Prostate gland (tissue), 2 donors: ENCODE measurements at regions not wholly inside any gene's neighbourhood (a gene's known extent, or its start where the extent isn't known, plus 50 kb on each side); places are given as distances from the start of the nearest gene placed in this dataset.

ENCODE experiments used
- DNase-seq: peaks from one replicate; pipeline ENCODE4 v3.0.0-alpha.2; 2019; ENCODE audit warnings: low spot score
- H3K27ac ChIP-seq, 2 donors: fragments of 200-600 bp; sonication (generic); 2 replicates each; pipeline ENCODE4 v1.5.1; 2017 to 2019
- H3K27me3 ChIP-seq: fragments of 200-600 bp; sonication (generic); replicated peaks from 2 replicates; pipeline ENCODE4 v1.5.1; 2019; ENCODE audit not compliant: insufficient read depth
- H3K36me3 ChIP-seq, 2 donors: fragments of 200-600 bp; sonication (generic); 1 replicate in 1 of 2; 2 replicates in 1 of 2; pipeline versions ENCODE4 v1.5.1 to v1.8.1; 2017 to 2019
- H3K4me1 ChIP-seq: fragments of 200-600 bp; sonication (generic); replicated peaks from 2 replicates; pipeline ENCODE4 v1.5.1; 2019
- H3K4me3 ChIP-seq, 2 donors: fragments of 200-600 bp; sonication (generic); 2 replicates each; pipeline ENCODE4 v1.5.1; 2017 to 2019
- H3K9me3 ChIP-seq: fragments of 200-600 bp; sonication (generic); 2 replicates; pipeline ENCODE4 v1.5.1; 2017
- CTCF ChIP-seq, 4 experiments: fragments of 200-600 bp in 2 of 4; fragments of 450-650 bp in 2 of 4; sonication (generic) in 2 of 4; IDR thresholded peaks; 1 replicate in 3 of 4; 2 replicates in 1 of 4; pipeline ENCODE4 v1.5.1; 2016 to 2019; ENCODE audit warnings: antibody characterized with exemption in 4 of 4, mild to moderate bottlenecking in 2 of 4, moderate library complexity in 2 of 4
- POLR2A ChIP-seq: fragments of 450-650 bp; IDR thresholded peaks from one replicate; pipeline ENCODE4 v1.6.1; 2016; ENCODE audit warnings: antibody characterized with exemption, mild to moderate bottlenecking
- POLR2AphosphoS5 ChIP-seq: sonication (generic); formaldehyde crosslinking; IDR thresholded peaks from one replicate; pipeline ENCODE4 v1.6.1; 2017; ENCODE audit warnings: antibody characterized with exemption
- WGBS: methylation state at CpG from one replicate; pipeline ENCODE4 v1.1.5; 2018; 5-methylcytosine and 5-hydroxymethylcytosine counted together
- intact Hi-C: fragments of 100-400 bp; cut with DNase I; formaldehyde crosslinking; loops from one replicate; pipeline ENCODE4 v1.14.2; 2022

GRCh38 chr14:38627163-38627562 is 371.3 kb upstream of the CLEC14A start:
- DNase-seq = no peak
- Histone ChIP-seq H3K4me1 (no peaks in the 10 kb centered on the region), H3K9me3 (no peaks in the 10 kb centered on the region), H3K27me3 (no peaks in the 10 kb centered on the region), H3K4me3 (no peak overlapping the region), H3K36me3 (no peaks in the 10 kb centered on the region), H3K27ac (no peak overlapping the region)
- 90% methylated on average over 2 of the region's 2 CpGs for WGBS
- TF ChIP-seq CTCF (IDR thresholded peaks at IDR 0.05) (no peak), POLR2AphosphoS5 (no peak), POLR2A (no peak)
- intact Hi-C loops = no loop called here

GRCh38 chr14:38623661-38624060 is 367.8 kb upstream of the CLEC14A start:
- H3K4me1 ChIP-seq = no peaks in the 10 kb centered on the region
- DNase-seq = no peak
- WGBS = 53% methylated on average over 2 of the region's 2 CpGs
- no peak overlapping the region for H3K27ac ChIP-seq
- TF ChIP-seq POLR2AphosphoS5 (no peak), POLR2A (no peak), CTCF (IDR thresholded peaks at IDR 0.05) (no peak)
- H3K4me3 ChIP-seq = no peak overlapping the region
- H3K36me3 ChIP-seq = no peaks in the 10 kb centered on the region
- H3K27me3 ChIP-seq = no peaks in the 10 kb centered on the region
- no peaks in the 10 kb centered on the region for H3K9me3 ChIP-seq
- intact Hi-C loops = no loop called here

- no peaks in the 10 kb centered on the region for H3K36me3 ChIP-seq
- no peak overlapping the region for H3K27ac ChIP-seq
- H3K9me3 ChIP-seq = no peaks in the 10 kb centered on the region
- no peaks in the 10 kb centered on the region for H3K27me3 ChIP-seq
- H3K4me1 ChIP-seq = no peaks in the 10 kb centered on the region
- no peak for TF ChIP-seq POLR2AphosphoS5
- TF ChIP-seq POLR2A = no peak
- TF ChIP-seq CTCF (IDR thresholded peaks at IDR 0.05) = no peak
- H3K4me3 ChIP-seq = no peak overlapping the region
- WGBS = 86% methylated on average over 1 of the region's 1 CpG
- intact Hi-C loops = no loop called here
- DNase-seq = no peak
These were observed 362.6 kb upstream of the CLEC14A start for GRCh38 chr14:38618514-38618913.

- intact Hi-C loops = no loop called here
- Histone ChIP-seq H3K4me1 (no peaks in the 10 kb centered on the region), H3K27ac (no peak overlapping the region), H3K36me3 (no peaks in the 10 kb centered on the region), H3K27me3 (no peaks in the 10 kb centered on the region), H3K9me3 (no peaks in the 10 kb centered on the region), H3K4me3 (no peak overlapping the region)
- TF ChIP-seq CTCF (IDR thresholded peaks at IDR 0.05) = no peak
- TF ChIP-seq POLR2A = no peak
- TF ChIP-seq POLR2AphosphoS5 = no peak
- whole genome bisulfite sequencing = 49% methylated on average over 4 of the region's 4 CpGs
- DNase-seq = no peak
These were observed 361.1 kb upstream of the CLEC14A start for GRCh38 chr14:38616959-38617358.

GRCh38 chr14:38611928-38612327 is 356.0 kb upstream of the CLEC14A start:
- Histone ChIP-seq H3K9me3 (no peaks in the 10 kb centered on the region), H3K4me3 (no peak overlapping the region), H3K27me3 (no peaks in the 10 kb centered on the region), H3K27ac (no peak overlapping the region), H3K36me3 (no peaks in the 10 kb centered on the region), H3K4me1 (no peaks in the 10 kb centered on the region)
- TF ChIP-seq POLR2A (no peak), POLR2AphosphoS5 (no peak)
- DNase-seq = no peak
- intact Hi-C loops = no loop called here
- 60% methylated on average over 2 of the region's 2 CpGs for WGBS
